H1 (cell line): ENCODE measurements at regions not wholly inside any gene's neighbourhood (a gene's known extent, or its start where the extent isn't known, plus 50 kb on each side); places are given as distances from the start of the nearest gene placed in this dataset.

Source experiments
- FOSL1 ChIP-seq: IDR thresholded peaks from 2 replicates; pipeline ENCODE4 v1.6.1; 2011; ENCODE audit warnings: mild to moderate bottlenecking, low read depth, low read length, moderate library complexity; ENCODE audit not compliant: insufficient read depth
- HDAC6 ChIP-seq: IDR thresholded peaks from one replicate; pipeline ENCODE4 v1.7.1; 2012; ENCODE audit warnings: low read depth, mild to moderate bottlenecking, inconsistent platforms, low read length, moderate library complexity
- PHF8 ChIP-seq: fragments of 200-600 bp; sonication (generic); conservative IDR thresholded peaks from 2 replicates; pipeline ENCODE4 v1.7.1; 2012; ENCODE audit warnings: low read depth, mild to moderate bottlenecking, inconsistent platforms, low read length, moderate library complexity
- TF ChIP-seq, protein P1 (sequence below), 3 experiments: IDR thresholded peaks; 1 replicate in 2 of 3; 2 replicates in 1 of 3; pipeline versions ENCODE4 v1.5.1 to v1.6.1; 2011; ENCODE audit warnings: low read length in 3 of 3, mild to moderate bottlenecking in 3 of 3, inconsistent platforms in 2 of 3, low read depth in 1 of 3, moderate library complexity in 1 of 3; ENCODE audit not compliant: insufficient read depth in 1 of 3; ENCODE audit errors: control extremely low read depth in 1 of 3

DNA sequence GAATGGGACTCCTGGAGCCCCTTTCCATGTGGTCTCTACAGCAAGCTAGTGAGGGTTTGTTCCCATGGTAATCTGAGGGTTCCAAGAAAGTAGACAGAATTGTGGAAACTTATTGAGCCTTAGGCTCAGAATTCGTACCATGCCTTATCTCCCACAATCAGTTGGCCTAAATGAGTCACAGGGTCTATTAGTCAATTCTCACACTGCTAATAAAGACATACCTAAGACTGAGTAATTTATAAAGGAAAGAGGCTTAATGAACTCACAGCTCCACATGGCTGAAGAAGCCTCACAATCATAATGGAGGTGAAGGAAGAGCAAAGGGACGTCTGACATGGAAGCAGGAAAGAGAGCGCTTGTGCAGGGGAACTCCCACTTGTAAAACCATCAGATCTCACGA is 106.6 kb upstream of the CXADR start:
- TF ChIP-seq FOSL1 (no peak), PHF8 (no peak), HDAC6 (no peak)
- TF ChIP-seq, protein P1, sequence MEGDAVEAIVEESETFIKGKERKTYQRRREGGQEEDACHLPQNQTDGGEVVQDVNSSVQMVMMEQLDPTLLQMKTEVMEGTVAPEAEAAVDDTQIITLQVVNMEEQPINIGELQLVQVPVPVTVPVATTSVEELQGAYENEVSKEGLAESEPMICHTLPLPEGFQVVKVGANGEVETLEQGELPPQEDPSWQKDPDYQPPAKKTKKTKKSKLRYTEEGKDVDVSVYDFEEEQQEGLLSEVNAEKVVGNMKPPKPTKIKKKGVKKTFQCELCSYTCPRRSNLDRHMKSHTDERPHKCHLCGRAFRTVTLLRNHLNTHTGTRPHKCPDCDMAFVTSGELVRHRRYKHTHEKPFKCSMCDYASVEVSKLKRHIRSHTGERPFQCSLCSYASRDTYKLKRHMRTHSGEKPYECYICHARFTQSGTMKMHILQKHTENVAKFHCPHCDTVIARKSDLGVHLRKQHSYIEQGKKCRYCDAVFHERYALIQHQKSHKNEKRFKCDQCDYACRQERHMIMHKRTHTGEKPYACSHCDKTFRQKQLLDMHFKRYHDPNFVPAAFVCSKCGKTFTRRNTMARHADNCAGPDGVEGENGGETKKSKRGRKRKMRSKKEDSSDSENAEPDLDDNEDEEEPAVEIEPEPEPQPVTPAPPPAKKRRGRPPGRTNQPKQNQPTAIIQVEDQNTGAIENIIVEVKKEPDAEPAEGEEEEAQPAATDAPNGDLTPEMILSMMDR (IDR thresholded peaks at IDR 0.05; ENCODE audit: control extremely low read depth in 1 of 3, insufficient read depth in 1 of 3, low read depth in 1 of 3, low read length in 3 of 3) = no peak
